Neural cell (in vitro differentiated cells): ENCODE measurements at regions not wholly inside any gene's neighbourhood (a gene's known extent, or its start where the extent isn't known, plus 50 kb on each side); places are given as distances from the start of the nearest gene placed in this dataset.

Source experiments
- H2AFZ ChIP-seq: fragments of 200-600, 300-800 bp; sonication (generic), shearing (Covaris generic); 2 replicates; pipeline ENCODE4 v1.6.0; 2014; ENCODE audit warnings: low read depth, mild to moderate bottlenecking, antibody characterized with exemption, low read length, moderate library complexity
- H3F3A ChIP-seq: fragments of 200-600 bp; shearing (Covaris generic); 2 replicates; pipeline ENCODE4 v1.6.1; 2016; ENCODE audit warnings: mild to moderate bottlenecking, moderate library complexity, mixed read lengths, antibody characterized with exemption, low read length; ENCODE audit not compliant: insufficient read depth, poor library complexity, severe bottlenecking
- H3K27ac ChIP-seq: fragments of 200-600, 300-800 bp; sonication (generic), shearing (Covaris generic); 2 replicates; pipeline ENCODE4 v1.5.1; 2014; ENCODE audit warnings: mild to moderate bottlenecking, low read length, moderate library complexity
- H3K27me3 ChIP-seq: fragments of 300-800, 200-600 bp; sonication (generic), shearing (Covaris generic); 2 replicates; pipeline ENCODE4 v1.6.0; 2014; ENCODE audit warnings: mild to moderate bottlenecking, low read depth, low read length, moderate library complexity; ENCODE audit not compliant: insufficient read depth
- H3K36me3 ChIP-seq: fragments of 300-800, 200-600 bp; sonication (generic), shearing (Covaris generic); 2 replicates; pipeline ENCODE4 v1.5.1; 2014; ENCODE audit warnings: mild to moderate bottlenecking, antibody characterized with exemption, low read length, moderate library complexity; ENCODE audit not compliant: insufficient read depth
- H3K4me2 ChIP-seq: fragments of 300-800, 200-600 bp; sonication (generic), shearing (Covaris generic); 2 replicates; pipeline ENCODE4 v1.6.0; 2014; ENCODE audit warnings: mild to moderate bottlenecking, low read length
- H3K4me3 ChIP-seq: fragments of 300-800, 200-600 bp; sonication (generic), shearing (Covaris generic); 2 replicates; pipeline ENCODE4 v1.5.1; 2014; ENCODE audit warnings: mild to moderate bottlenecking, low read length, moderate library complexity
- H3K79me2 ChIP-seq: fragments of 200-600 bp; shearing (Covaris generic); replicated peaks from 2 replicates; pipeline ENCODE4 v1.6.0; 2014; ENCODE audit warnings: mild to moderate bottlenecking, low read length, moderate library complexity; ENCODE audit not compliant: insufficient read depth
- H3K9ac ChIP-seq: fragments of 300-800, 200-600 bp; sonication (generic), shearing (Covaris generic); 2 replicates; pipeline ENCODE4 v1.6.1; 2016; ENCODE audit warnings: mild to moderate bottlenecking, low read length, mixed read lengths
- H3K9me2 ChIP-seq: fragments of 200-600 bp; shearing (Covaris generic); 2 replicates; pipeline ENCODE4 v1.6.1; 2016; ENCODE audit warnings: mild to moderate bottlenecking, low read length, mixed read lengths; ENCODE audit not compliant: insufficient read depth
- H3K9me3 ChIP-seq: fragments of 200-600, 300-800 bp; sonication (generic), shearing (Covaris generic); 2 replicates; pipeline ENCODE4 v1.6.1; 2016; ENCODE audit warnings: mild to moderate bottlenecking, mixed run types, low read length, moderate library complexity, mixed read lengths
- H4K20me1 ChIP-seq: fragments of 200-600 bp; shearing (Covaris generic); 2 replicates; pipeline ENCODE4 v1.6.1; 2016; ENCODE audit warnings: mild to moderate bottlenecking, mixed run types; ENCODE audit not compliant: insufficient read depth
- EP300 ChIP-seq: fragments of 450-650 bp; conservative IDR thresholded peaks from 2 replicates; pipeline ENCODE4 v1.6.1; 2014; ENCODE audit warnings: antibody characterized with exemption, mild to moderate bottlenecking, moderate library complexity; ENCODE audit not compliant: poor library complexity, severe bottlenecking
- EZH2 ChIP-seq: fragments of 200-600, 300-800 bp; shearing (Covaris generic), sonication (generic); IDR thresholded peaks from 2 replicates; pipeline ENCODE4 v1.6.1; 2014; ENCODE audit warnings: antibody characterized with exemption, low read length, borderline replicate concordance, mild to moderate bottlenecking; ENCODE audit not compliant: insufficient read depth, poor library complexity, severe bottlenecking
- MXI1 ChIP-seq: fragments of 450-650 bp; conservative IDR thresholded peaks from 2 replicates; pipeline ENCODE4 v1.6.1; 2014; ENCODE audit warnings: antibody characterized with exemption, mild to moderate bottlenecking; ENCODE audit not compliant: poor library complexity, severe bottlenecking
- POLR2AphosphoS5 ChIP-seq: IDR thresholded peaks from 2 replicates; pipeline ENCODE4 v1.6.1; 2012
- RAD21 ChIP-seq: fragments of 450-650 bp; conservative IDR thresholded peaks from 2 replicates; pipeline ENCODE4 v1.6.1; 2014; ENCODE audit warnings: antibody characterized with exemption, mild to moderate bottlenecking, moderate library complexity
- SMC3 ChIP-seq: fragments of 450-650 bp; conservative IDR thresholded peaks from 2 replicates; pipeline ENCODE4 v1.6.1; 2014; ENCODE audit warnings: antibody characterized with exemption, mild to moderate bottlenecking, moderate library complexity; ENCODE audit not compliant: poor library complexity
- TAF1 ChIP-seq: IDR thresholded peaks from 2 replicates; pipeline ENCODE4 v1.6.1; 2012; ENCODE audit warnings: low read depth
- TF ChIP-seq, protein P1 (sequence below): IDR thresholded peaks from 2 replicates; pipeline ENCODE4 v1.6.1; 2012; ENCODE audit warnings: borderline replicate concordance
- TF ChIP-seq, protein P2 (sequence below): fragments of 450-650 bp; IDR thresholded peaks from 2 replicates; pipeline ENCODE4 v1.5.1; 2014; ENCODE audit warnings: antibody characterized with exemption, mild to moderate bottlenecking, moderate library complexity; ENCODE audit not compliant: poor library complexity, severe bottlenecking

DNA sequence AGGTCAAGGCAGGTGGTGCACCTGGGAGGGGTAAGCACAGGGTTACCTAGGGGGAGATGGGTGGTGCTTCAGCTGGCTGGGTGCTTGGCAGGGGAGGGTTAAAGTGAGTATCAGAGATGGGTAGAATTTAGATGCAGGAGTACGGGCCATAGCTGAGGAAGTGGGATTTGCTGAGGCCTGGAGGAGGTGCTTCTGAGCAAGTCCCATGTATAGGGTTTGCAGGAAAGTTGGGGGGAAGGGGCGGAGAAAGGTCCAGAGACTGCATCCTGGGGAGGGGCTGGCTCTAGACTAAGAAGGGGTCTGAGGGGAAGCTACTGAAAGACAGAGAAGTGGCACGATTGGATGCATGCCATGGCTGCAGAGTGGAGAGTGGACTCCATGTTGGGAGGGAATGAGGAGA is 281.6 kb upstream of the ZNF32 start:
- Histone ChIP-seq H3K9me2 (no peaks in the 10 kb centered on the region), H2AFZ (no peak overlapping the region), H3K27ac (no peak overlapping the region), H4K20me1 (no peaks in the 10 kb centered on the region), H3K27me3 (no peaks in the 10 kb centered on the region), H3K4me2 (no peak overlapping the region), H3F3A (no peaks in the 10 kb centered on the region), H3K4me3 (no peak overlapping the region), H3K9ac (no peak overlapping the region), H3K9me3 (no peaks in the 10 kb centered on the region), H3K36me3 (no peaks in the 10 kb centered on the region), H3K79me2 (no peaks in the 10 kb centered on the region)
- no peak for TF ChIP-seq EP300
- no peak for TF ChIP-seq MXI1
- TF ChIP-seq RAD21: no peak
- TF ChIP-seq EZH2: no peak
- TF ChIP-seq SMC3: no peak
- no peak for TF ChIP-seq POLR2AphosphoS5
- TF ChIP-seq, protein P1, sequence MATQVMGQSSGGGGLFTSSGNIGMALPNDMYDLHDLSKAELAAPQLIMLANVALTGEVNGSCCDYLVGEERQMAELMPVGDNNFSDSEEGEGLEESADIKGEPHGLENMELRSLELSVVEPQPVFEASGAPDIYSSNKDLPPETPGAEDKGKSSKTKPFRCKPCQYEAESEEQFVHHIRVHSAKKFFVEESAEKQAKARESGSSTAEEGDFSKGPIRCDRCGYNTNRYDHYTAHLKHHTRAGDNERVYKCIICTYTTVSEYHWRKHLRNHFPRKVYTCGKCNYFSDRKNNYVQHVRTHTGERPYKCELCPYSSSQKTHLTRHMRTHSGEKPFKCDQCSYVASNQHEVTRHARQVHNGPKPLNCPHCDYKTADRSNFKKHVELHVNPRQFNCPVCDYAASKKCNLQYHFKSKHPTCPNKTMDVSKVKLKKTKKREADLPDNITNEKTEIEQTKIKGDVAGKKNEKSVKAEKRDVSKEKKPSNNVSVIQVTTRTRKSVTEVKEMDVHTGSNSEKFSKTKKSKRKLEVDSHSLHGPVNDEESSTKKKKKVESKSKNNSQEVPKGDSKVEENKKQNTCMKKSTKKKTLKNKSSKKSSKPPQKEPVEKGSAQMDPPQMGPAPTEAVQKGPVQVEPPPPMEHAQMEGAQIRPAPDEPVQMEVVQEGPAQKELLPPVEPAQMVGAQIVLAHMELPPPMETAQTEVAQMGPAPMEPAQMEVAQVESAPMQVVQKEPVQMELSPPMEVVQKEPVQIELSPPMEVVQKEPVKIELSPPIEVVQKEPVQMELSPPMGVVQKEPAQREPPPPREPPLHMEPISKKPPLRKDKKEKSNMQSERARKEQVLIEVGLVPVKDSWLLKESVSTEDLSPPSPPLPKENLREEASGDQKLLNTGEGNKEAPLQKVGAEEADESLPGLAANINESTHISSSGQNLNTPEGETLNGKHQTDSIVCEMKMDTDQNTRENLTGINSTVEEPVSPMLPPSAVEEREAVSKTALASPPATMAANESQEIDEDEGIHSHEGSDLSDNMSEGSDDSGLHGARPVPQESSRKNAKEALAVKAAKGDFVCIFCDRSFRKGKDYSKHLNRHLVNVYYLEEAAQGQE: no peak
- TF ChIP-seq TAF1: no peak
- TF ChIP-seq, protein P2, sequence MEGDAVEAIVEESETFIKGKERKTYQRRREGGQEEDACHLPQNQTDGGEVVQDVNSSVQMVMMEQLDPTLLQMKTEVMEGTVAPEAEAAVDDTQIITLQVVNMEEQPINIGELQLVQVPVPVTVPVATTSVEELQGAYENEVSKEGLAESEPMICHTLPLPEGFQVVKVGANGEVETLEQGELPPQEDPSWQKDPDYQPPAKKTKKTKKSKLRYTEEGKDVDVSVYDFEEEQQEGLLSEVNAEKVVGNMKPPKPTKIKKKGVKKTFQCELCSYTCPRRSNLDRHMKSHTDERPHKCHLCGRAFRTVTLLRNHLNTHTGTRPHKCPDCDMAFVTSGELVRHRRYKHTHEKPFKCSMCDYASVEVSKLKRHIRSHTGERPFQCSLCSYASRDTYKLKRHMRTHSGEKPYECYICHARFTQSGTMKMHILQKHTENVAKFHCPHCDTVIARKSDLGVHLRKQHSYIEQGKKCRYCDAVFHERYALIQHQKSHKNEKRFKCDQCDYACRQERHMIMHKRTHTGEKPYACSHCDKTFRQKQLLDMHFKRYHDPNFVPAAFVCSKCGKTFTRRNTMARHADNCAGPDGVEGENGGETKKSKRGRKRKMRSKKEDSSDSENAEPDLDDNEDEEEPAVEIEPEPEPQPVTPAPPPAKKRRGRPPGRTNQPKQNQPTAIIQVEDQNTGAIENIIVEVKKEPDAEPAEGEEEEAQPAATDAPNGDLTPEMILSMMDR: no peak

DNA sequence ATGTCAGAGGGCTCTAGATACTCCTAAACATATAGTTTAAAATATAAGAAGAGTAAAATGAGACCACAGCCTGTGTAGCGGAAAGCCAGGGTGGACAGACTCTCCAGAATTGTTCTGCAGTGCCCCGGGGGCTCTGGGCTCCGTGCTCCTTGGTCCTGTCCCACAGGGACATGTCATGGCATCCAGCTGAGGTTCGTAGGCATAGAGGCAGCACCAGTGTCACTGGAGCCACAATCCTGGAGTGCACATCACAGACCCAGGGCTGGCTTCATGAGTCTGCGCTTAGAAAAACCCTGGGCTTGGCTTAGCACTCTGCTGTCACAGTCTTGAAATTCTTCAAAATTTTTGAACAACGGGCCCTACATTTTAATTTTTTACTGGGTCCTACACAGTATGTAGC is 280.4 kb upstream of the ZNF32 start:
- Histone ChIP-seq H3F3A (no peaks in the 10 kb centered on the region), H3K4me2 (no peak overlapping the region), H3K27ac (no peak overlapping the region), H3K9me2 (no peaks in the 10 kb centered on the region), H4K20me1 (no peaks in the 10 kb centered on the region), H3K9me3 (no peaks in the 10 kb centered on the region), H3K4me3 (no peak overlapping the region), H3K79me2 (no peaks in the 10 kb centered on the region), H2AFZ (no peak overlapping the region), H3K27me3 (no peaks in the 10 kb centered on the region), H3K9ac (no peak overlapping the region), H3K36me3 (no peaks in the 10 kb centered on the region)
- TF ChIP-seq TAF1: no peak

DNA sequence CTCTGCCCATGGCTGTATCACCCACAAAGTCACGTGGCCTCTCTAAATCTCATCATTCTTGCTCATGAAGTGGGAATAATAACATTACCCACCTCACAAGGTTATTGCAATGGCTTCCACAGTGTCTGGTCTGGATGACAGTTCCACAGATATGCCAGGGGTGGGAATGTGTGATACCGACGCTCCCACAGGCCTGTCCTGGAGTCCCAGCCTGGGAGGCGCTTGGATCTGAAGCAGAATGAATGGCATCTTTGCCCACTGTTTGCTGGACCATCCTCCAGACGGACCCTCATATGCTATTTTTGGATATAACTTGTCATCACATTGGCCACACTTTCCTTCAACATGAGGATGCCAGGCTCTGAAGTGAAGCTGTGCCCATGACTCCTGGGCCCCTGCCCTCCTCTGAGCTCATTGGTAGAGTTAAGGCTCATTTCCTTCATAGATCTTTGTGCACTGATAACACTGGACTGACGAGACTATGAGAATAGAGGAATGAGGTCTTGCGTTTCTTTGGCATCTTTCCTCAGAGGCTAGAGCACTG is 279.8 kb upstream of the ZNF32 start:
- Histone ChIP-seq H3K9ac (no peak overlapping the region), H3K36me3 (no peaks in the 10 kb centered on the region), H3F3A (no peaks in the 10 kb centered on the region), H3K9me2 (no peaks in the 10 kb centered on the region), H4K20me1 (no peaks in the 10 kb centered on the region), H3K4me3 (no peak overlapping the region), H3K9me3 (no peaks in the 10 kb centered on the region), H3K27ac (no peak overlapping the region), H3K79me2 (no peaks in the 10 kb centered on the region), H2AFZ (no peak overlapping the region), H3K4me2 (no peak overlapping the region), H3K27me3 (no peaks in the 10 kb centered on the region)
- TF ChIP-seq EP300 (no peak), EZH2 (no peak), RAD21 (no peak), MXI1 (no peak), TAF1 (no peak), SMC3 (no peak), POLR2AphosphoS5 (no peak)
- TF ChIP-seq, protein P2: no peak
- TF ChIP-seq, protein P1: no peak
